Loucy (cell line): ENCODE measurements at regions not wholly inside any gene's neighbourhood (a gene's known extent, or its start where the extent isn't known, plus 50 kb on each side); places are given as distances from the start of the nearest gene placed in this dataset.

Experiments used
- H2AFZ ChIP-seq: fragments of 200-600 bp; sonication (generic); 2 replicates; pipeline ENCODE4 v1.6.0; 2016; ENCODE audit warnings: antibody characterized with exemption, mild to moderate bottlenecking, low read length, moderate library complexity
- H3F3A ChIP-seq: fragments of 200-600 bp; 2 replicates; pipeline ENCODE4 v1.6.0; 2016; ENCODE audit warnings: antibody characterized with exemption, low read depth, mild to moderate bottlenecking
- H3K27me3 ChIP-seq: fragments of 200-600 bp; sonication (generic); 2 replicates; pipeline ENCODE4 v1.6.1; 2014; ENCODE audit warnings: low read length, mild to moderate bottlenecking; ENCODE audit not compliant: insufficient read depth, poor library complexity, severe bottlenecking
- H3K36me3 ChIP-seq: fragments of 200-600 bp; sonication (generic); 2 replicates; pipeline ENCODE4 v1.6.1; 2016; ENCODE audit warnings: low read length; ENCODE audit not compliant: insufficient read depth
- H3K4me1 ChIP-seq: fragments of 200-600 bp; sonication (generic); 2 replicates; pipeline ENCODE4 v1.5.1; 2014; ENCODE audit warnings: low read length, mild to moderate bottlenecking; ENCODE audit not compliant: insufficient read depth, poor library complexity, severe bottlenecking
- H3K4me2 ChIP-seq: fragments of 200-600 bp; sonication (generic); 2 replicates; pipeline ENCODE4 v1.6.0; 2014; ENCODE audit warnings: antibody characterized with exemption, low read length, low read depth, mild to moderate bottlenecking; ENCODE audit not compliant: poor library complexity, severe bottlenecking
- H3K4me3 ChIP-seq: fragments of 200-600 bp; sonication (generic); 2 replicates; pipeline ENCODE4 v1.5.1; 2014; ENCODE audit warnings: low read length, mild to moderate bottlenecking, mixed read lengths; ENCODE audit not compliant: poor library complexity, severe bottlenecking
- H3K79me2 ChIP-seq: fragments of 200-600 bp; sonication (generic); 2 replicates; pipeline ENCODE4 v1.6.1; 2014; ENCODE audit warnings: low read length; ENCODE audit not compliant: insufficient read depth
- H3K9ac ChIP-seq: fragments of 200-600 bp; sonication (generic); 2 replicates; pipeline ENCODE4 v1.6.0; 2014; ENCODE audit warnings: mild to moderate bottlenecking, low read depth, low read length, moderate library complexity; ENCODE audit not compliant: poor library complexity, severe bottlenecking
- H3K9me2 ChIP-seq: fragments of 200-600 bp; sonication (generic); replicated peaks from 2 replicates; pipeline ENCODE4 v1.6.1; 2016; ENCODE audit warnings: low read depth, low read length, mixed read lengths
- H3K9me3 ChIP-seq: fragments of 200-600 bp; sonication (generic); 2 replicates; pipeline ENCODE4 v1.6.1; 2014; ENCODE audit warnings: mild to moderate bottlenecking, antibody characterized with exemption, low read length, low read depth; ENCODE audit not compliant: insufficient read depth
- H4K20me1 ChIP-seq: fragments of 200-600 bp; sonication (generic); 2 replicates; pipeline ENCODE4 v1.6.0; 2014; ENCODE audit warnings: antibody characterized with exemption, low read length, mild to moderate bottlenecking; ENCODE audit not compliant: insufficient read depth, poor library complexity, severe bottlenecking
- CTCF ChIP-seq: fragments of 200-600 bp; sonication (generic); conservative IDR thresholded peaks from 2 replicates; pipeline ENCODE4 v1.5.1; 2014; ENCODE audit warnings: mild to moderate bottlenecking, antibody characterized with exemption, low read length
- EZH2phosphoT487 ChIP-seq: fragments of 200-600 bp; IDR thresholded peaks from 2 replicates; pipeline ENCODE4 v1.6.1; 2018; ENCODE audit warnings: antibody characterized with exemption, mild to moderate bottlenecking, moderate library complexity, borderline replicate concordance

GRCh38 chr5:159511570-159511969 is 181.3 kb upstream of the IL12B start:
- TF ChIP-seq CTCF (no peak), EZH2phosphoT487 (no peak)
- no peaks in the 10 kb centered on the region for H3F3A ChIP-seq
- no peaks in the 10 kb centered on the region for H4K20me1 ChIP-seq
- H3K27me3 ChIP-seq: no peaks in the 10 kb centered on the region
- no peak overlapping the region for H2AFZ ChIP-seq
- H3K36me3 ChIP-seq: no peaks in the 10 kb centered on the region
- no peaks in the 10 kb centered on the region for H3K9me2 ChIP-seq
- H3K4me2 ChIP-seq: no peak overlapping the region
- no peak overlapping the region for H3K4me3 ChIP-seq
- H3K9ac ChIP-seq: no peak overlapping the region
- no peaks in the 10 kb centered on the region for H3K4me1 ChIP-seq
- no peaks in the 10 kb centered on the region for H3K79me2 ChIP-seq
- no peaks in the 10 kb centered on the region for H3K9me3 ChIP-seq

GRCh38 chr5:159512064-159512463 is 181.8 kb upstream of the IL12B start:
- Histone ChIP-seq H3K9me3 (no peaks in the 10 kb centered on the region), H3K27me3 (no peaks in the 10 kb centered on the region), H3K4me1 (no peaks in the 10 kb centered on the region), H3K36me3 (no peaks in the 10 kb centered on the region), H3F3A (no peaks in the 10 kb centered on the region), H3K9me2 (no peaks in the 10 kb centered on the region), H2AFZ (no peak overlapping the region), H3K4me3 (no peak overlapping the region), H3K4me2 (no peak overlapping the region), H3K79me2 (no peaks in the 10 kb centered on the region), H3K9ac (no peak overlapping the region), H4K20me1 (no peaks in the 10 kb centered on the region)
- TF ChIP-seq EZH2phosphoT487 (no peak), CTCF (no peak)

GRCh38 chr5:159514229-159514810 is 184.0 kb upstream of the IL12B start:
- Histone ChIP-seq H3F3A (no peaks in the 10 kb centered on the region), H3K4me3 (no peak overlapping the region), H3K9me2 (no peaks in the 10 kb centered on the region), H3K9ac (no peak overlapping the region), H3K27me3 (no peaks in the 10 kb centered on the region), H2AFZ (no peak overlapping the region), H3K9me3 (no peaks in the 10 kb centered on the region), H3K36me3 (no peaks in the 10 kb centered on the region), H3K79me2 (no peaks in the 10 kb centered on the region), H3K4me2 (no peak overlapping the region), H3K4me1 (no peaks in the 10 kb centered on the region), H4K20me1 (no peaks in the 10 kb centered on the region)
- TF ChIP-seq CTCF: no peak
- no peak for TF ChIP-seq EZH2phosphoT487
